Neuronal stem cell (in vitro differentiated cells): ENCODE measurements at regions not wholly inside any gene's neighbourhood (a gene's known extent, or its start where the extent isn't known, plus 50 kb on each side); places are given as distances from the start of the nearest gene placed in this dataset.

Experiments used
- DNase-seq: peaks from one replicate; pipeline ENCODE4 v3.0.0-alpha.2; 2013; ENCODE audit warnings: low spot score
- H2AFZ ChIP-seq: one replicate; pipeline ENCODE4 v1.6.1; 2013; ENCODE audit warnings: mild to moderate bottlenecking, low read length, inconsistent platforms
- H2AK5ac ChIP-seq: 2 replicates; pipeline ENCODE4 v1.6.1; 2013; ENCODE audit warnings: low read depth, mild to moderate bottlenecking, inconsistent platforms, low read length, moderate library complexity, mixed read lengths
- H2BK120ac ChIP-seq: 2 replicates; pipeline ENCODE4 v1.6.1; 2013; ENCODE audit warnings: low read depth, mild to moderate bottlenecking, inconsistent platforms, low read length, moderate library complexity, mixed read lengths
- H2BK12ac ChIP-seq: one replicate; pipeline ENCODE4 v1.6.1; 2013; ENCODE audit warnings: low read length, inconsistent platforms
- H2BK15ac ChIP-seq: 2 replicates; pipeline ENCODE4 v1.6.1; 2013; ENCODE audit warnings: mild to moderate bottlenecking, low read length, inconsistent platforms, mixed read lengths
- H2BK5ac ChIP-seq: one replicate; pipeline ENCODE4 v1.6.1; 2013; ENCODE audit warnings: inconsistent platforms, mild to moderate bottlenecking, low read length, moderate library complexity
- H3K14ac ChIP-seq: one replicate; pipeline ENCODE4 v1.6.1; 2013; ENCODE audit warnings: low read length, inconsistent platforms
- H3K18ac ChIP-seq: 2 replicates; pipeline ENCODE4 v1.6.1; 2013; ENCODE audit warnings: low read length, inconsistent platforms
- H3K23ac ChIP-seq: 2 replicates; pipeline ENCODE4 v1.6.1; 2013; ENCODE audit warnings: low read depth, mild to moderate bottlenecking, mixed read lengths, low read length, inconsistent platforms; ENCODE audit not compliant: poor library complexity
- H3K27ac ChIP-seq: replicated peaks from 3 replicates; pipeline ENCODE4 v1.5.1; 2013; ENCODE audit warnings: low read length, inconsistent platforms
- H3K27me3 ChIP-seq, 3 experiments: 2 replicates each; pipeline ENCODE4 v1.6.1; 2013; ENCODE audit warnings: low read length in 3 of 3, mild to moderate bottlenecking in 2 of 3, inconsistent platforms in 1 of 3, low read depth in 1 of 3, mixed read lengths in 1 of 3, moderate library complexity in 1 of 3; ENCODE audit not compliant: control insufficient read depth in 3 of 3, insufficient read depth in 3 of 3
- H3K36me3 ChIP-seq, 2 donors: replicated peaks in 1 of 2; 2 replicates each; pipeline ENCODE4 v1.6.1; 2013; ENCODE audit warnings: low read length in 2 of 2; ENCODE audit not compliant: control insufficient read depth in 2 of 2, insufficient read depth in 2 of 2
- H3K4ac ChIP-seq: 2 replicates; pipeline ENCODE4 v1.6.1; 2013; ENCODE audit warnings: inconsistent platforms, mild to moderate bottlenecking, low read length, moderate library complexity
- H3K4me1 ChIP-seq, 2 donors: 1 replicate in 1 of 2; 2 replicates in 1 of 2; pipeline ENCODE4 v1.6.1; 2013; ENCODE audit warnings: low read length in 2 of 2, low read depth in 1 of 2; ENCODE audit not compliant: control insufficient read depth in 2 of 2, insufficient read depth in 1 of 2
- H3K4me2 ChIP-seq: one replicate; pipeline ENCODE4 v1.6.1; 2013; ENCODE audit warnings: mild to moderate bottlenecking, low read length, inconsistent platforms; ENCODE audit not compliant: insufficient read depth, poor library complexity, severe bottlenecking
- H3K4me3 ChIP-seq, 2 donors: 2 replicates each; pipeline ENCODE4 v1.5.1; 2013; ENCODE audit warnings: low read length in 2 of 2, mild to moderate bottlenecking in 2 of 2, inconsistent platforms in 1 of 2, moderate library complexity in 1 of 2
- H3K79me1 ChIP-seq: one replicate; pipeline ENCODE4 v1.6.1; 2013; ENCODE audit warnings: low read depth, mild to moderate bottlenecking, inconsistent platforms, low read length, moderate library complexity
- H3K9ac ChIP-seq: one replicate; pipeline ENCODE4 v1.6.1; 2013; ENCODE audit warnings: mild to moderate bottlenecking, low read depth, low read length, inconsistent platforms; ENCODE audit not compliant: poor library complexity
- H3K9me3 ChIP-seq, 2 donors: replicated peaks in 1 of 2; 2 replicates each; pipeline versions ENCODE3 to v1.6.1; 2013; ENCODE audit warnings: low read length in 2 of 2, mild to moderate bottlenecking in 2 of 2, inconsistent platforms in 1 of 2, low read depth in 1 of 2, mixed read lengths in 1 of 2, moderate library complexity in 1 of 2; ENCODE audit not compliant: control insufficient read depth in 2 of 2, insufficient read depth in 1 of 2
- H4K8ac ChIP-seq: one replicate; pipeline ENCODE4 v1.6.1; 2013; ENCODE audit warnings: low read depth, mild to moderate bottlenecking, inconsistent platforms, low read length, moderate library complexity
- H4K91ac ChIP-seq: one replicate; pipeline ENCODE4 v1.6.1; 2013; ENCODE audit warnings: low read length, low read depth, mild to moderate bottlenecking, inconsistent platforms; ENCODE audit not compliant: poor library complexity
- WGBS, 2 donors: extraction: QIAGEN DNeasy Blood & Tissue Kit; methylation state at CpG; one replicate each; pipeline ENCODE4 v1.1.7; 2013; ENCODE audit warnings: missing lambda C conversion rate in 2 of 2, mixed read lengths in 1 of 2; ENCODE audit not compliant: insufficient read length in 2 of 2, insufficient replicate concordance in 1 of 2; ENCODE audit errors: extremely low coverage in 2 of 2; 5-methylcytosine and 5-hydroxymethylcytosine counted together

DNA sequence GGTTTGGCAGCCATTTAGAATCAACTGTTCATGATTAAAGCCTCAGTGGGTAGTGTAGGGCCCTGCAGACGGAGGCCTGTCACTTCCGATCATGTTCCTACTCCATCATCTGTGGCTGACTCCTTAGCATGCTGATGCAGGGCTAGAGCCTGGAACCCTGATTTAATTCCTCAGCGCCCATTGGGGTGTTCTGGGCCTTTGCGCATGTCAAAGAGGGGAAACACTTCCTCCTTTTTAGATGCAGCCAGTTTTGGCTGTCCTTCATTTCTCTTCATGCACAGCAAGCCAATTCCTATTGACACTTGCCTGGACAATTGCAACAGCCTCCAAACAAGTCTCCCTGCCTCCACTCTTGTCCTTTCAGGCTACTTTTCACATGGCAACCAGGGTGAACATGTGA is 51.9 kb upstream of the MAGEA4 start:
- no peak overlapping the region for H3K9ac ChIP-seq
- H3K27ac ChIP-seq: no peak overlapping the region
- no peak overlapping the region for H2BK5ac ChIP-seq
- H2BK120ac ChIP-seq: no peak overlapping the region
- H4K91ac ChIP-seq: no peak overlapping the region
- peaks cover 0 to 6% (median 0%) of the 10 kb centered on the region in 3 experiments for H3K27me3 ChIP-seq
- H3K4me2 ChIP-seq: no peak overlapping the region
- H3K36me3 ChIP-seq: no peaks in the 10 kb centered on the region
- H3K4me3 ChIP-seq: no peak overlapping the region
- no peaks in the 10 kb centered on the region for H3K4me1 ChIP-seq
- DNase-seq: no peak
- H2BK15ac ChIP-seq: no peak overlapping the region
- H3K79me1 ChIP-seq: no peaks in the 10 kb centered on the region
- no peak overlapping the region for H3K23ac ChIP-seq
- H4K8ac ChIP-seq: no peak overlapping the region
- no peak overlapping the region for H3K14ac ChIP-seq
- no peak overlapping the region for H2AFZ ChIP-seq
- H2AK5ac ChIP-seq: no peak overlapping the region
- H2BK12ac ChIP-seq: no peak overlapping the region
- no peak overlapping the region for H3K4ac ChIP-seq
- WGBS, 2 donors: no CpG with 5 or more reads among the region's 4 CpGs
- no peaks in the 10 kb centered on the region for H3K9me3 ChIP-seq
- H3K18ac ChIP-seq: no peak overlapping the region
